ENCODE measurements at regions not wholly inside any gene's neighbourhood (a gene's known extent, or its start where the extent isn't known, plus 50 kb on each side); places are given as distances from the start of the nearest gene placed in this dataset.
A peak's percentile ranks its signal among the peaks of the same experiment; 100 is the strongest.

- Histone ChIP-seq H3K27me3 (ENCODE audit: insufficient read depth, low read length) (no peaks in the 10 kb centered on the region), H3K4me2 (ENCODE audit: low read length) (no peak overlapping the region), H3K79me2 (ENCODE audit: control insufficient read depth, insufficient read depth, low read length, poor library complexity) (no peaks in the 10 kb centered on the region), H3K4me3 (ENCODE audit: low read depth, low read length) (no peak overlapping the region), H3K23ac (ENCODE audit: low read length) (no peak overlapping the region), H3K4ac (ENCODE audit: low read depth, low read length) (no peak overlapping the region), H4K12ac (ENCODE audit: low read depth, low read length) (no peak overlapping the region), H3K4me1 (ENCODE audit: control insufficient read depth in 1 of 2, insufficient read depth in 2 of 2, low read length in 2 of 2) (peaks cover 13 to 14% of the 10 kb centered on the region in 2 experiments), H3K27ac (ENCODE audit: low read depth, low read length) (no peak overlapping the region), H2BK5ac (ENCODE audit: low read depth, low read length, poor library complexity) (no peak overlapping the region), H4K8ac (ENCODE audit: low read depth, low read length) (no peak overlapping the region), H3K9ac (ENCODE audit: low read length) (no peak overlapping the region), H3K79me1 (ENCODE audit: low read length) (peaks cover 9% of the 10 kb centered on the region), H3K9me3 (ENCODE audit: insufficient read depth, low read depth, low read length) (peaks cover 3% of the 10 kb centered on the region), H3K18ac (ENCODE audit: low read length) (no peak overlapping the region), H2BK12ac (ENCODE audit: low read length) (no peak overlapping the region), H3K36me3 (ENCODE audit: control insufficient read depth in 1 of 2, insufficient read depth in 2 of 2, low read length in 2 of 2) (no peaks in the 10 kb centered on the region), H2AFZ (ENCODE audit: insufficient read depth, low read length, poor library complexity) (no peak overlapping the region), H2BK120ac (ENCODE audit: insufficient read depth, low read length, poor library complexity) (no peak overlapping the region), H2AK5ac (ENCODE audit: low read length) (no peak overlapping the region), H3K14ac (ENCODE audit: low read length) (no peak overlapping the region), H4K91ac (ENCODE audit: low read depth, low read length) (no peak overlapping the region)
- no peak for DNase-seq
- WGBS (ENCODE audit: extremely low coverage, insufficient coverage, insufficient read length): no CpG with 5 or more reads among the region's 12 CpGs
These were observed 154.3 kb upstream of the PTPN1 start for GRCh38 chr20:50355590-50356524.

- Histone ChIP-seq H2BK5ac (ENCODE audit: low read depth, low read length, poor library complexity) (no peak overlapping the region), H2AFZ (ENCODE audit: insufficient read depth, low read length, poor library complexity) (no peak overlapping the region), H2AK5ac (ENCODE audit: low read length) (no peak overlapping the region), H4K12ac (ENCODE audit: low read depth, low read length) (no peak overlapping the region), H3K27ac (ENCODE audit: low read depth, low read length) (no peak overlapping the region), H3K36me3 (ENCODE audit: control insufficient read depth in 1 of 2, insufficient read depth in 2 of 2, low read length in 2 of 2) (no peaks in the 10 kb centered on the region), H3K23ac (ENCODE audit: low read length) (no peak overlapping the region), H3K4me2 (ENCODE audit: low read length) (no peak overlapping the region), H4K91ac (ENCODE audit: low read depth, low read length) (no peak overlapping the region), H3K4ac (ENCODE audit: low read depth, low read length) (no peak overlapping the region), H3K18ac (ENCODE audit: low read length) (no peak overlapping the region), H4K8ac (ENCODE audit: low read depth, low read length) (no peak overlapping the region), H3K14ac (ENCODE audit: low read length) (no peak overlapping the region), H2BK12ac (ENCODE audit: low read length) (no peak overlapping the region), H3K4me3 (ENCODE audit: low read depth, low read length) (no peak overlapping the region), H3K9me3 (ENCODE audit: insufficient read depth, low read depth, low read length) (peaks cover 3% of the 10 kb centered on the region), H3K79me1 (ENCODE audit: low read length) (peaks cover 10% of the 10 kb centered on the region), H3K27me3 (ENCODE audit: insufficient read depth, low read length) (no peaks in the 10 kb centered on the region), H3K4me1 (ENCODE audit: control insufficient read depth in 1 of 2, insufficient read depth in 2 of 2, low read length in 2 of 2) (peaks cover 15 to 16% of the 10 kb centered on the region in 2 experiments), H3K79me2 (ENCODE audit: control insufficient read depth, insufficient read depth, low read length, poor library complexity) (no peaks in the 10 kb centered on the region), H3K9ac (ENCODE audit: low read length) (no peak overlapping the region), H2BK120ac (ENCODE audit: insufficient read depth, low read length, poor library complexity) (no peak overlapping the region)
- no CpG with 5 or more reads among the region's 14 CpGs for WGBS (ENCODE audit: extremely low coverage, insufficient coverage, insufficient read length)
- DNase-seq: no peak
These were observed 153.7 kb upstream of the PTPN1 start for GRCh38 chr20:50356525-50356885.

GRCh38 chr20:50356962-50357782 is 153.0 kb upstream of the PTPN1 start:
- H2AFZ ChIP-seq (ENCODE audit: insufficient read depth, low read length, poor library complexity): no peak overlapping the region
- H3K4me3 ChIP-seq (ENCODE audit: low read depth, low read length): no peak overlapping the region
- no CpG with 5 or more reads among the region's 16 CpGs for WGBS (ENCODE audit: extremely low coverage, insufficient coverage, insufficient read length)
- H4K91ac ChIP-seq (ENCODE audit: low read depth, low read length): no peak overlapping the region
- H2AK5ac ChIP-seq (ENCODE audit: low read length): no peak overlapping the region
- H3K4me1 ChIP-seq (ENCODE audit: control insufficient read depth in 1 of 2, insufficient read depth in 2 of 2, low read length in 2 of 2): peaks cover 15 to 16% of the 10 kb centered on the region in 2 experiments
- no peak for DNase-seq
- no peak overlapping the region for H2BK5ac ChIP-seq (ENCODE audit: low read depth, low read length, poor library complexity)
- no peak overlapping the region for H3K4ac ChIP-seq (ENCODE audit: low read depth, low read length)
- no peak overlapping the region for H4K8ac ChIP-seq (ENCODE audit: low read depth, low read length)
- H3K79me1 ChIP-seq (ENCODE audit: low read length): peaks cover 10% of the 10 kb centered on the region
- no peaks in the 10 kb centered on the region for H3K36me3 ChIP-seq (ENCODE audit: control insufficient read depth in 1 of 2, insufficient read depth in 2 of 2, low read length in 2 of 2)
- H2BK12ac ChIP-seq (ENCODE audit: low read length): no peak overlapping the region
- no peak overlapping the region for H3K4me2 ChIP-seq (ENCODE audit: low read length)
- no peak overlapping the region for H3K14ac ChIP-seq (ENCODE audit: low read length)
- no peak overlapping the region for H2BK120ac ChIP-seq (ENCODE audit: insufficient read depth, low read length, poor library complexity)
- H3K9ac ChIP-seq (ENCODE audit: low read length): peak overlapping the region; percentile 30
- no peak overlapping the region for H3K23ac ChIP-seq (ENCODE audit: low read length)
- H3K18ac ChIP-seq (ENCODE audit: low read length): no peak overlapping the region
- no peak overlapping the region for H3K27ac ChIP-seq (ENCODE audit: low read depth, low read length)
- H3K27me3 ChIP-seq (ENCODE audit: insufficient read depth, low read length): no peaks in the 10 kb centered on the region
- peaks cover 3% of the 10 kb centered on the region for H3K9me3 ChIP-seq (ENCODE audit: insufficient read depth, low read depth, low read length)
- no peak overlapping the region for H4K12ac ChIP-seq (ENCODE audit: low read depth, low read length)
- no peaks in the 10 kb centered on the region for H3K79me2 ChIP-seq (ENCODE audit: control insufficient read depth, insufficient read depth, low read length, poor library complexity)

- no peak overlapping the region for H3K4ac ChIP-seq (ENCODE audit: low read depth, low read length)
- H3K4me1 ChIP-seq (ENCODE audit: control insufficient read depth in 1 of 2, insufficient read depth in 2 of 2, low read length in 2 of 2): peaks cover 15 to 16% of the 10 kb centered on the region in 2 experiments
- H4K12ac ChIP-seq (ENCODE audit: low read depth, low read length): no peak overlapping the region
- no peak for DNase-seq
- no peak overlapping the region for H2AK5ac ChIP-seq (ENCODE audit: low read length)
- no peak overlapping the region for H4K8ac ChIP-seq (ENCODE audit: low read depth, low read length)
- H3K4me2 ChIP-seq (ENCODE audit: low read length): no peak overlapping the region
- peaks cover 3% of the 10 kb centered on the region for H3K9me3 ChIP-seq (ENCODE audit: insufficient read depth, low read depth, low read length)
- H2BK5ac ChIP-seq (ENCODE audit: low read depth, low read length, poor library complexity): no peak overlapping the region
- H3K14ac ChIP-seq (ENCODE audit: low read length): no peak overlapping the region
- H3K23ac ChIP-seq (ENCODE audit: low read length): no peak overlapping the region
- no peak overlapping the region for H3K9ac ChIP-seq (ENCODE audit: low read length)
- H2BK12ac ChIP-seq (ENCODE audit: low read length): no peak overlapping the region
- WGBS (ENCODE audit: extremely low coverage, insufficient coverage, insufficient read length): no CpG with 5 or more reads among the region's 6 CpGs
- H2BK120ac ChIP-seq (ENCODE audit: insufficient read depth, low read length, poor library complexity): no peak overlapping the region
- H4K91ac ChIP-seq (ENCODE audit: low read depth, low read length): no peak overlapping the region
- H3K4me3 ChIP-seq (ENCODE audit: low read depth, low read length): no peak overlapping the region
- no peak overlapping the region for H3K18ac ChIP-seq (ENCODE audit: low read length)
- no peak overlapping the region for H3K27ac ChIP-seq (ENCODE audit: low read depth, low read length)
- no peak overlapping the region for H2AFZ ChIP-seq (ENCODE audit: insufficient read depth, low read length, poor library complexity)
- no peaks in the 10 kb centered on the region for H3K36me3 ChIP-seq (ENCODE audit: control insufficient read depth in 1 of 2, insufficient read depth in 2 of 2, low read length in 2 of 2)
- no peaks in the 10 kb centered on the region for H3K79me2 ChIP-seq (ENCODE audit: control insufficient read depth, insufficient read depth, low read length, poor library complexity)
- H3K79me1 ChIP-seq (ENCODE audit: low read length): peaks cover 10% of the 10 kb centered on the region
- no peaks in the 10 kb centered on the region for H3K27me3 ChIP-seq (ENCODE audit: insufficient read depth, low read length)
These were observed 152.4 kb upstream of the PTPN1 start for GRCh38 chr20:50357783-50358161.
